ENCODE measurements at regions not wholly inside any gene's neighbourhood (a gene's known extent, or its start where the extent isn't known, plus 50 kb on each side); places are given as distances from the start of the nearest gene placed in this dataset.

GRCh38 chr7:96822824-96823223 is 113.2 kb upstream of the SEM1 start:
- TF ChIP-seq POLR2A (IDR thresholded peaks at IDR 0.05) (no peak), CTCF (IDR thresholded peaks at IDR 0.05) (no peak)

Data from right lobe of liver (tissue), 4 donors.